ENCODE measurements at regions not wholly inside any gene's neighbourhood (a gene's known extent, or its start where the extent isn't known, plus 50 kb on each side); places are given as distances from the start of the nearest gene placed in this dataset.
A peak's percentile ranks its signal among the peaks of the same experiment; 100 is the strongest.

DNA sequence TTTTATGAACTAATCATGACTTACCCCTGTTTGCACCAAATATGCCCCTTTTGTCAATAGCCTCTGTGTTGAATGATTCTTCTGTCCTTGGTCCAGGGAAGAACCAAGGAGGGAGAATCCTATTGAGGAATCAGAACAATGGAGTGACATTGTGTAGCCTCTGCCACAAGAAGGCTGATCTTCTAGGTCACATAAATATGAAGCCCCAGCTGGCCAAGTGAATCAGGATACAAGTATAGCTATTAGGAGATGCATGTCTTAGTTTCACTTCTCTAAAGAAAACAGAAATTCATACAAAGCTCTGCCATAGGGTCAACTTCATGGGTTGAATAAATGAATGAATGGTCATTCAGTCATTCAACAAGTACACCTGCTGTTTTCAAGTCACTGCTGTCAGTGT is 118.2 kb upstream of the BLID start:
- H3K36me3 ChIP-seq: no peaks in the 10 kb centered on the region
- no peak for DNase-seq (ENCODE audit: extremely low spot score in 2 of 2)
- peaks cover 12% of the 10 kb centered on the region for H3K4me1 ChIP-seq
- TF ChIP-seq POLR2AphosphoS5 (IDR thresholded peaks at IDR 0.05; ENCODE audit: insufficient read depth in 1 of 2, low read depth in 1 of 2) (no peak), POLR2A (IDR thresholded peaks at IDR 0.05) (no peak)
- TF ChIP-seq, protein P1, sequence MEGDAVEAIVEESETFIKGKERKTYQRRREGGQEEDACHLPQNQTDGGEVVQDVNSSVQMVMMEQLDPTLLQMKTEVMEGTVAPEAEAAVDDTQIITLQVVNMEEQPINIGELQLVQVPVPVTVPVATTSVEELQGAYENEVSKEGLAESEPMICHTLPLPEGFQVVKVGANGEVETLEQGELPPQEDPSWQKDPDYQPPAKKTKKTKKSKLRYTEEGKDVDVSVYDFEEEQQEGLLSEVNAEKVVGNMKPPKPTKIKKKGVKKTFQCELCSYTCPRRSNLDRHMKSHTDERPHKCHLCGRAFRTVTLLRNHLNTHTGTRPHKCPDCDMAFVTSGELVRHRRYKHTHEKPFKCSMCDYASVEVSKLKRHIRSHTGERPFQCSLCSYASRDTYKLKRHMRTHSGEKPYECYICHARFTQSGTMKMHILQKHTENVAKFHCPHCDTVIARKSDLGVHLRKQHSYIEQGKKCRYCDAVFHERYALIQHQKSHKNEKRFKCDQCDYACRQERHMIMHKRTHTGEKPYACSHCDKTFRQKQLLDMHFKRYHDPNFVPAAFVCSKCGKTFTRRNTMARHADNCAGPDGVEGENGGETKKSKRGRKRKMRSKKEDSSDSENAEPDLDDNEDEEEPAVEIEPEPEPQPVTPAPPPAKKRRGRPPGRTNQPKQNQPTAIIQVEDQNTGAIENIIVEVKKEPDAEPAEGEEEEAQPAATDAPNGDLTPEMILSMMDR (IDR thresholded peaks at IDR 0.05): no peak
- H3K9me3 ChIP-seq: no peaks in the 10 kb centered on the region
- H3K4me3 ChIP-seq: no peak overlapping the region
- intact Hi-C loops (cut with DNase I): no loop called here
- H3K27ac ChIP-seq: peak overlapping the region; percentile 68
- no peaks in the 10 kb centered on the region for H3K27me3 ChIP-seq

DNA sequence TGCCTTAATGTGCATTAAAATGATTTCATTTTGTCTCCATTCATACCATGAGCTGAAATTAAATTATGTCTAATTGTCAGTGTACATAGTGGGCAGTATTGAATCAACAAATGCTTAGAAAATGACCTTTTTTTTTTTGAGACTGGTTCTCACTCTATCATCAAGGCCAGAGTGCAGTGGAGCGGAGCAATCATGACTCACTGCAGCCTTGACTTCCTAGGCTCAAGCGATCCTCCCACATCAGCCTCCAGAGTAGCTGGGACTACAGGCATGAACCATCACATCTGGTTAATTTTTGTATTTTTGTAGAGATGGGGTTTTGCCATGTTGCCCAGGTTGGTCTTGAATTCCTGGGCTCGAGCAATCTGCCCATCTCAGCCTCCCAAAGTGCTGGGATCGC is 117.0 kb upstream of the BLID start:
- no peak overlapping the region for H3K4me3 ChIP-seq
- intact Hi-C loops (cut with DNase I): no loop called here

DNA sequence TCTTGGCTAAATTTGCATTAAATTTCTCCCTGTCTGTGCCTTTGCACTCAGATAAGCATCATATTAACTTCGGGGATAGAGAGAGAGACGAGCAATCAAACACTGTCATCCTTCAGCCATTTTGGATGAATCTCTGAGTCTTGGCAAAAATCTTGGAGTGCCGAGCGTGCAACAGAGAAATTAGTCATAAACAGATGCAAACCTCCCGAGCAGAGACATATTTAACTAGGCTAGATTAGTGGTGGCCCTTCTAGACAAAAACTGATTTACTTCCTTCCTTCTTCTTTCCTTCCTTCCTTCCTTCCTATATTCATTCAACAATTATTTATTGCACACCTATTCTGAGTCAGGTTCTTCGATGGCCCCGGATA is 114.4 kb upstream of the BLID start:
- H3K27me3 ChIP-seq: no peaks in the 10 kb centered on the region
- H3K36me3 ChIP-seq: no peaks in the 10 kb centered on the region
- no peaks in the 10 kb centered on the region for H3K9me3 ChIP-seq
- TF ChIP-seq POLR2AphosphoS5 (IDR thresholded peaks at IDR 0.05; ENCODE audit: insufficient read depth in 1 of 2, low read depth in 1 of 2) (no peak), POLR2A (IDR thresholded peaks at IDR 0.05) (no peak)
- TF ChIP-seq, protein P1 (IDR thresholded peaks at IDR 0.05): no peak
- DNase-seq (ENCODE audit: extremely low spot score in 2 of 2): no peak
- peaks cover 21% of the 10 kb centered on the region for H3K4me1 ChIP-seq
- intact Hi-C loops (cut with DNase I): no loop called here
- no peak overlapping the region for H3K27ac ChIP-seq
- no peak overlapping the region for H3K4me3 ChIP-seq

More for the DNA sequence above, 117.0 kb upstream of the BLID start:
- Histone ChIP-seq H3K27me3 (no peaks in the 10 kb centered on the region), H3K9me3 (no peaks in the 10 kb centered on the region), H3K27ac (no peak overlapping the region), H3K4me1 (peaks cover 21% of the 10 kb centered on the region), H3K36me3 (no peaks in the 10 kb centered on the region)
- DNase-seq (ENCODE audit: extremely low spot score in 2 of 2): no peak
- TF ChIP-seq POLR2A (IDR thresholded peaks at IDR 0.05) (no peak), POLR2AphosphoS5 (IDR thresholded peaks at IDR 0.05; ENCODE audit: insufficient read depth in 1 of 2, low read depth in 1 of 2) (no peak)
- TF ChIP-seq, protein P1 (IDR thresholded peaks at IDR 0.05): no peak

DNA sequence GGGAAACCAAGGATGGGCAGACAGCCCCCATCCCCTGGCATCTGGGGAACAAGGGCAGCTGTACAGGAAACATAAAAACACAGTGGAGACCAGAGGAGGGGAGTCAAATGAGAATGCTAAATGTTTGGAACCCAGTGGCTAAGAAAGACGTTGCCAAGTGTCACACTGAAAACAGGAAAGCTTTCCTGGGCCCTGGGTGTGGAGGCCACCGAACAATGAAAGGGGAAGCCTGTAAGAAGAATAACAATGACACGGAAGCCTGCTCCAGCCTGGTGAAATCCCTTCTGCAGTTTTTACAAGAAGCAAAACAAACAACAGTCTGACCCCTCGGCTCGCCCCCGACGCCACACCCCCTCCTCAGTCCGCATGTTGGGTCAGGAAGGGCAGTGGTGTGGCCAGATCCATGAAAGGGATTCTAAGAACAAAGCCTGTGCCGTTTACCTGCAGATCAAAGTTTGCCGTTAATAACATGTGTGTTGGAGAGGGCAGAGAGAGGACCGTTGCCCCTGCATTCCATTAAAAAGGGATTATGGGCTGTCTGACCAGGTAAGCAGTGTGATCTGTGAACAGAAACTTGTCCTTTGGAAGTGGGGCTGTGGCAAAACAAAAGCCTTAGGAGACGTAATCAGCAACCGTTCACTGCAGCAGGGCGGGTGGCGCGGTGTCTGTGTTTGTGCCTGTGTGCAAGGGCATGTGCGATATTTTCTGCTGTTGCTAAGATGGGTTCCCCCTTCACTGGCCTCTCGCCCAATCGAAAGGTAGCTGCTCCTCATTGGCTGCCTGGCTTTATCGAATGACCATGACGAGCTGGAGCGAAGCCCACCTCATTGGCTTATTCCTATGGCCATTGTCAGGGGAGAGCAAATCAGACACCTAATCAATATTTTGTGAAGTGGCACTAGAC is 113.7 kb upstream of the BLID start:
- Histone ChIP-seq H3K9me3 (no peaks in the 10 kb centered on the region), H3K36me3 (no peaks in the 10 kb centered on the region), H3K27ac (peak overlapping the region; percentile 14), H3K4me3 (no peak overlapping the region), H3K4me1 (peaks cover 17% of the 10 kb centered on the region), H3K27me3 (no peaks in the 10 kb centered on the region)
- DNase-seq (ENCODE audit: extremely low spot score in 2 of 2): no peak
- TF ChIP-seq POLR2AphosphoS5 (IDR thresholded peaks at IDR 0.05; ENCODE audit: insufficient read depth in 1 of 2, low read depth in 1 of 2) (no peak), POLR2A (IDR thresholded peaks at IDR 0.05) (no peak)
- TF ChIP-seq, protein P1 (IDR thresholded peaks at IDR 0.05): no peak
- intact Hi-C loops (cut with DNase I): no loop called here

DNA sequence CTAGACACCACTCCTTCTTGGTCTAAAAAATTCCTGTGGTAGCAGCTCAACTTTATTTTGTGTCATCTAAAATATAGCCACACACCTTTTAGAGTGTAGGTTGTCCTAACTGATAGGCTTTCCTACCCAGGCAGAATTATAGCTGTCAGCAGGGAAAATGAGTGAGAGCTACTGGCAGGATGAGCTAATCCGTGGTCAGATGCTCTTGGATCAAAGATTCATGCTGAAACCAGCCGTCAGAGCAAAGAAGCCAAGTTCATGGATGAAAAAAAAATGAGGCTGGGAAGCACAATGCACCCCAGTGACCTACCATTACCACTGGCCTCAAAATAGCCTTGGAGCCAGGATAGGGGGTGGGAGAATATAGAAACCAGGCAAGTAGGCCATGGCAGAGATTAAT is 113.1 kb upstream of the BLID start:
- H3K4me3 ChIP-seq: no peak overlapping the region
- H3K9me3 ChIP-seq: no peaks in the 10 kb centered on the region
- H3K36me3 ChIP-seq: no peaks in the 10 kb centered on the region
- DNase-seq (ENCODE audit: extremely low spot score in 2 of 2): no peak
- H3K27ac ChIP-seq: peak overlapping the region; percentile 9
- no peak for TF ChIP-seq POLR2AphosphoS5 (IDR thresholded peaks at IDR 0.05; ENCODE audit: insufficient read depth in 1 of 2, low read depth in 1 of 2)
- no peak for TF ChIP-seq POLR2A (IDR thresholded peaks at IDR 0.05)
- TF ChIP-seq, protein P1 (IDR thresholded peaks at IDR 0.05): no peak
- peaks cover 17% of the 10 kb centered on the region for H3K4me1 ChIP-seq
- intact Hi-C loops (cut with DNase I): no loop called here
- H3K27me3 ChIP-seq: no peaks in the 10 kb centered on the region

All from vagina (tissue), 2 donors.